Adipocyte (in vitro differentiated cells): ENCODE measurements at regions not wholly inside any gene's neighbourhood (a gene's known extent, or its start where the extent isn't known, plus 50 kb on each side); places are given as distances from the start of the nearest gene placed in this dataset.

Experiments used
- DNase-seq: peaks from one replicate; pipeline ENCODE4 v3.0.0-alpha.2; 2015; ENCODE audit warnings: low read depth
- H3K27me3 ChIP-seq: replicated peaks from 2 replicates; pipeline ENCODE4 v1.7.0; 2013; ENCODE audit warnings: mild to moderate bottlenecking, low read length, moderate library complexity; ENCODE audit not compliant: control insufficient read depth, insufficient read depth
- H3K36me3 ChIP-seq: 2 replicates; pipeline ENCODE4 v1.7.0; 2013; ENCODE audit warnings: low read length, mild to moderate bottlenecking, moderate library complexity; ENCODE audit not compliant: control insufficient read depth, insufficient read depth, severe bottlenecking
- H3K4me1 ChIP-seq: 2 replicates; pipeline ENCODE4 v1.7.0; 2013; ENCODE audit warnings: mild to moderate bottlenecking, low read length, moderate library complexity; ENCODE audit not compliant: control insufficient read depth, insufficient read depth
- H3K4me3 ChIP-seq: 2 replicates; pipeline ENCODE4 v1.7.0; 2013; ENCODE audit warnings: mild to moderate bottlenecking, low read length, moderate library complexity
- H3K9ac ChIP-seq: 2 replicates; pipeline ENCODE4 v1.7.0; 2013; ENCODE audit warnings: mild to moderate bottlenecking, low read length, moderate library complexity
- H3K9me3 ChIP-seq: 2 replicates; pipeline ENCODE4 v1.7.0; 2013; ENCODE audit warnings: mild to moderate bottlenecking, low read length, moderate library complexity; ENCODE audit not compliant: control insufficient read depth

GRCh38 chr11:62073061-62073460 lies 50.8 kb upstream of the INCENP start:
- Histone ChIP-seq H3K4me3 (no peak overlapping the region), H3K9me3 (no peaks in the 10 kb centered on the region), H3K4me1 (peaks cover 6% of the 10 kb centered on the region), H3K27me3 (no peaks in the 10 kb centered on the region), H3K36me3 (no peaks in the 10 kb centered on the region), H3K9ac (no peak overlapping the region)
- no peak for DNase-seq

GRCh38 chr11:62071408-62071807 lies 52.4 kb upstream of the INCENP start:
- no peak overlapping the region for H3K4me3 ChIP-seq
- no peaks in the 10 kb centered on the region for H3K36me3 ChIP-seq
- peaks cover 6% of the 10 kb centered on the region for H3K4me1 ChIP-seq
- no peaks in the 10 kb centered on the region for H3K9me3 ChIP-seq
- no peak for DNase-seq
- no peaks in the 10 kb centered on the region for H3K27me3 ChIP-seq
- no peak overlapping the region for H3K9ac ChIP-seq

- no peaks in the 10 kb centered on the region for H3K27me3 ChIP-seq
- H3K4me1 ChIP-seq = peaks cover 6% of the 10 kb centered on the region
- H3K9me3 ChIP-seq = no peaks in the 10 kb centered on the region
- no peak overlapping the region for H3K9ac ChIP-seq
- H3K4me3 ChIP-seq = no peak overlapping the region
- no peak for DNase-seq
- no peaks in the 10 kb centered on the region for H3K36me3 ChIP-seq
Measured at GRCh38 chr11:62069986-62070919, 53.6 kb upstream of the INCENP start.

GRCh38 chr11:62069374-62069773 lies 54.4 kb upstream of the INCENP start:
- DNase-seq = no peak
- H3K9me3 ChIP-seq = no peaks in the 10 kb centered on the region

GRCh38 chr11:62068730-62069129 lies 55.1 kb upstream of the INCENP start:
- Histone ChIP-seq H3K4me1 (peaks cover 6% of the 10 kb centered on the region), H3K9me3 (no peaks in the 10 kb centered on the region), H3K36me3 (no peaks in the 10 kb centered on the region), H3K4me3 (no peak overlapping the region), H3K27me3 (no peaks in the 10 kb centered on the region), H3K9ac (no peak overlapping the region)
- no peak for DNase-seq

More at GRCh38 chr11:62069374-62069773, 54.4 kb upstream of the INCENP start:
- Histone ChIP-seq H3K4me1 (peaks cover 6% of the 10 kb centered on the region), H3K4me3 (no peak overlapping the region), H3K9ac (no peak overlapping the region), H3K27me3 (no peaks in the 10 kb centered on the region), H3K36me3 (no peaks in the 10 kb centered on the region)

- H3K36me3 ChIP-seq = no peaks in the 10 kb centered on the region
- H3K4me1 ChIP-seq = peaks cover 6% of the 10 kb centered on the region
- no peak for DNase-seq
- H3K9me3 ChIP-seq = no peaks in the 10 kb centered on the region
- H3K4me3 ChIP-seq = no peak overlapping the region
- no peak overlapping the region for H3K9ac ChIP-seq
- no peaks in the 10 kb centered on the region for H3K27me3 ChIP-seq
Measured at GRCh38 chr11:62067741-62068140, 56.1 kb upstream of the INCENP start.

GRCh38 chr11:62064221-62064620 lies 59.6 kb upstream of the INCENP start:
- no peak overlapping the region for H3K4me3 ChIP-seq
- H3K9me3 ChIP-seq = no peaks in the 10 kb centered on the region
- no peaks in the 10 kb centered on the region for H3K27me3 ChIP-seq
- H3K36me3 ChIP-seq = no peaks in the 10 kb centered on the region
- H3K4me1 ChIP-seq = no peaks in the 10 kb centered on the region
- no peak for DNase-seq
- H3K9ac ChIP-seq = no peak overlapping the region

DNA sequence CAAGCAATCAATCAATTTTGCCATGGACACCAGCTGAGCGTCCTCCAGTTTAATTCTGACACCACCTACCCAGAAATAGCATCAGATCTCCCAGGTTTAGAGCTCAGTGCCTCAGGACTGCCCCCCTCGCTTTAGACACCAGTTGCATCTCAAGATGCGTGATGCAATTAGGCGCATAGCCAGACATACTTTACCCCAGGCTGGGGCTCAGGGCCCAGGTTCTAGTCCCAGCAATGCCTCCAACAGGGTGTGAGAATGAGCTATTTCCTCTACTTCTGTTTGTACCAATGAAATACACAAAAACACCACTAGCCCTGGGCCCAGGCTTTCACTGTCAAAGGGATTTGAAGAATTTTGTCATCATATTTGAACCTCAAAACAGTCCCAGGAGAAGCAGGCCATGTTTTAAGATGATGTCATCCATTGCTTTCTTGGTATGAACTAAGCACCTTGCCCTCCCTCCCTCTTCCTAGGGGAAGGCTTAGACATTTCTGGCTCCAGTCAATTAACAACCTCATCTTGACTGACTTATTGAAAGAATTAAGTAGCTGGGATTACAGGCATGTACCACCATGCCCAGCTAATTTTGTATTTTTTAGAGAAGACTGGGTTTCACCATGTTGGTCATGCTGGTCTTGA lies 61.5 kb upstream of the INCENP start:
- no peaks in the 10 kb centered on the region for H3K36me3 ChIP-seq
- no peak overlapping the region for H3K4me3 ChIP-seq
- no peaks in the 10 kb centered on the region for H3K27me3 ChIP-seq
- no peaks in the 10 kb centered on the region for H3K4me1 ChIP-seq
- H3K9me3 ChIP-seq = no peaks in the 10 kb centered on the region
- H3K9ac ChIP-seq = no peak overlapping the region
- no peak for DNase-seq

- Histone ChIP-seq H3K9me3 (no peaks in the 10 kb centered on the region), H3K9ac (no peak overlapping the region), H3K4me1 (no peaks in the 10 kb centered on the region), H3K27me3 (no peaks in the 10 kb centered on the region), H3K36me3 (no peaks in the 10 kb centered on the region), H3K4me3 (no peak overlapping the region)
- no peak for DNase-seq
Measured at GRCh38 chr11:62061356-62062222, 62.2 kb upstream of the INCENP start.

DNA sequence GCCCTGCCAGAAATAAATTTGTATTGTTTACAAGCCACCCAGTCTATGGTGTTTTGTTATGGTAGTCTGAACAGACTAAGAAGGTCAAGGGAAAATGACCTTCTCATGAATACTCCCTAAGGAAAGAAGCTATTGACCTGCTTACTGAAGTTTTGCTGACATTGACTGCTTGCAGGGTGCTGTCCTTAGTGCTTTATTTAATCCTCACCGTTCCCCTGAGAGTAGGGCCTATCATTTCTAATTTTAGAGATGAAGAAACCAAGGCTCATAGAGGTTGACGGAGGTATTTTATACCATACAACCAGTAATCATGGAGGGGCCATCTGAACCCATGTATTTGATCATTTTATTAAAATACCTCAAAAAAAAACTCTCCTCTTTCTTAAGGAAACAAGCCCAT lies 66.7 kb upstream of the INCENP start:
- DNase-seq = no peak
- Histone ChIP-seq H3K9ac (no peak overlapping the region), H3K4me1 (no peaks in the 10 kb centered on the region), H3K4me3 (no peak overlapping the region), H3K9me3 (no peaks in the 10 kb centered on the region), H3K27me3 (no peaks in the 10 kb centered on the region), H3K36me3 (no peaks in the 10 kb centered on the region)

- H3K9me3 ChIP-seq = no peaks in the 10 kb centered on the region
- H3K36me3 ChIP-seq = no peaks in the 10 kb centered on the region
- DNase-seq = no peak
- H3K9ac ChIP-seq = no peak overlapping the region
- no peak overlapping the region for H3K4me3 ChIP-seq
- no peaks in the 10 kb centered on the region for H3K27me3 ChIP-seq
- H3K4me1 ChIP-seq = no peaks in the 10 kb centered on the region
Measured at GRCh38 chr11:62055970-62056369, 67.8 kb upstream of the INCENP start.
